Urinary bladder (tissue), 3 donors: ENCODE measurements at regions not wholly inside any gene's neighbourhood (a gene's known extent, or its start where the extent isn't known, plus 50 kb on each side); places are given as distances from the start of the nearest gene placed in this dataset.

Source experiments
- DNase-seq: peaks from one replicate; pipeline ENCODE4 v3.0.0-alpha.2; 2015; ENCODE audit errors: extremely low spot score
- H3K27ac ChIP-seq: one replicate; pipeline ENCODE4 v1.5.1; 2013; ENCODE audit warnings: low read depth, mild to moderate bottlenecking, moderate library complexity
- H3K36me3 ChIP-seq: one replicate; pipeline ENCODE4 v1.6.1; 2013; ENCODE audit warnings: mild to moderate bottlenecking, moderate library complexity; ENCODE audit not compliant: insufficient read depth
- H3K4me1 ChIP-seq: one replicate; pipeline ENCODE4 v1.6.1; 2013; ENCODE audit warnings: mild to moderate bottlenecking, moderate library complexity; ENCODE audit not compliant: insufficient read depth
- H3K4me3 ChIP-seq: one replicate; pipeline ENCODE4 v1.5.1; 2013; ENCODE audit warnings: low read depth, low read length
- WGBS: extraction: QIAGEN DNeasy Blood & Tissue Kit; methylation state at CpG from one replicate; pipeline ENCODE4 v1.1.7; 2013; 5-methylcytosine and 5-hydroxymethylcytosine counted together
- donor health status: healthy with polysubstance abuse.
- donor health status: healthy.

GRCh38 chr14:76657404-76657803 lies 103.9 kb upstream of the VASH1 start:
- DNase-seq = no peak
- H3K4me1 ChIP-seq = no peaks in the 10 kb centered on the region
- H3K36me3 ChIP-seq = no peaks in the 10 kb centered on the region
- H3K4me3 ChIP-seq = no peak overlapping the region
- 86% methylated on average over 1 of the region's 1 CpG for WGBS
- no peak overlapping the region for H3K27ac ChIP-seq

- H3K27ac ChIP-seq = no peak overlapping the region
Observed at GRCh38 chr14:76657846-76658245, 103.4 kb upstream of the VASH1 start.

GRCh38 chr14:76662580-76662979 lies 98.7 kb upstream of the VASH1 start:
- WGBS = 93% methylated on average over 4 of the region's 4 CpGs
- Histone ChIP-seq H3K4me3 (no peak overlapping the region), H3K36me3 (no peaks in the 10 kb centered on the region), H3K27ac (no peak overlapping the region), H3K4me1 (no peaks in the 10 kb centered on the region)
- no peak for DNase-seq

More at GRCh38 chr14:76657846-76658245, 103.4 kb upstream of the VASH1 start:
- DNase-seq = no peak
- Histone ChIP-seq H3K4me1 (no peaks in the 10 kb centered on the region), H3K36me3 (no peaks in the 10 kb centered on the region), H3K4me3 (no peak overlapping the region)

GRCh38 chr14:76664790-76665189 lies 96.5 kb upstream of the VASH1 start:
- Histone ChIP-seq H3K27ac (no peak overlapping the region), H3K4me1 (no peaks in the 10 kb centered on the region), H3K36me3 (no peaks in the 10 kb centered on the region), H3K4me3 (no peak overlapping the region)
- no peak for DNase-seq
- 76% methylated on average over 4 of the region's 4 CpGs for WGBS

- H3K4me3 ChIP-seq = no peak overlapping the region
Observed at GRCh38 chr14:76666746-76667145, 94.5 kb upstream of the VASH1 start.

GRCh38 chr14:76669770-76670169 lies 91.5 kb upstream of the VASH1 start:
- no peak for DNase-seq
- Histone ChIP-seq H3K4me3 (no peak overlapping the region), H3K4me1 (no peaks in the 10 kb centered on the region), H3K27ac (no peak overlapping the region), H3K36me3 (no peaks in the 10 kb centered on the region)

More at GRCh38 chr14:76666746-76667145, 94.5 kb upstream of the VASH1 start:
- Histone ChIP-seq H3K4me1 (no peaks in the 10 kb centered on the region), H3K27ac (no peak overlapping the region), H3K36me3 (no peaks in the 10 kb centered on the region)
- WGBS = 34% methylated on average over 5 of the region's 5 CpGs
- no peak for DNase-seq

- Histone ChIP-seq H3K4me3 (no peak overlapping the region), H3K36me3 (no peaks in the 10 kb centered on the region), H3K27ac (no peak overlapping the region), H3K4me1 (no peaks in the 10 kb centered on the region)
- DNase-seq = no peak
- WGBS = 89% methylated on average over 3 of the region's 3 CpGs
Observed at GRCh38 chr14:76672123-76672522, 89.1 kb upstream of the VASH1 start.

- Histone ChIP-seq H3K4me3 (no peak overlapping the region), H3K36me3 (no peaks in the 10 kb centered on the region), H3K4me1 (no peaks in the 10 kb centered on the region), H3K27ac (no peak overlapping the region)
- 91% methylated on average over 3 of the region's 3 CpGs for WGBS
- DNase-seq = no peak
Observed at GRCh38 chr14:76673261-76673660, 88.0 kb upstream of the VASH1 start.

- Histone ChIP-seq H3K27ac (no peak overlapping the region), H3K4me1 (no peaks in the 10 kb centered on the region), H3K36me3 (no peaks in the 10 kb centered on the region), H3K4me3 (no peak overlapping the region)
- WGBS = 73% methylated on average over 11 of the region's 11 CpGs
- DNase-seq = no peak
Observed at GRCh38 chr14:76675046-76675445, 86.2 kb upstream of the VASH1 start.

- Histone ChIP-seq H3K36me3 (no peaks in the 10 kb centered on the region), H3K4me3 (no peak overlapping the region), H3K4me1 (no peaks in the 10 kb centered on the region), H3K27ac (no peak overlapping the region)
- 79% methylated on average over 5 of the region's 5 CpGs for WGBS
- no peak for DNase-seq
Observed at GRCh38 chr14:76676539-76676938, 84.7 kb upstream of the VASH1 start.

GRCh38 chr14:76677534-76678145 lies 83.6 kb upstream of the VASH1 start:
- H3K27ac ChIP-seq = no peak overlapping the region
- no peaks in the 10 kb centered on the region for H3K4me1 ChIP-seq
- H3K36me3 ChIP-seq = no peaks in the 10 kb centered on the region
- no peak for DNase-seq
- 68% methylated on average over 4 of the region's 4 CpGs for WGBS
- H3K4me3 ChIP-seq = no peak overlapping the region

GRCh38 chr14:76678244-76678800 lies 82.9 kb upstream of the VASH1 start:
- H3K27ac ChIP-seq = no peak overlapping the region
- H3K4me3 ChIP-seq = no peak overlapping the region
- WGBS = 69% methylated on average over 5 of the region's 5 CpGs
- H3K36me3 ChIP-seq = no peaks in the 10 kb centered on the region
- DNase-seq = no peak
- H3K4me1 ChIP-seq = no peaks in the 10 kb centered on the region

- H3K4me3 ChIP-seq = no peak overlapping the region
- DNase-seq = no peak
- H3K4me1 ChIP-seq = no peaks in the 10 kb centered on the region
- 70% methylated on average over 3 of the region's 3 CpGs for WGBS
- H3K36me3 ChIP-seq = no peaks in the 10 kb centered on the region
- no peak overlapping the region for H3K27ac ChIP-seq
Observed at GRCh38 chr14:76682367-76682766, 78.9 kb upstream of the VASH1 start.

- Histone ChIP-seq H3K4me1 (no peaks in the 10 kb centered on the region), H3K27ac (no peak overlapping the region), H3K4me3 (no peak overlapping the region), H3K36me3 (no peaks in the 10 kb centered on the region)
- no peak for DNase-seq
- 75% methylated on average over 1 of the region's 1 CpG for WGBS
Observed at GRCh38 chr14:76686646-76687045, 74.6 kb upstream of the VASH1 start.
